HCT116 (cell line): ENCODE measurements at regions not wholly inside any gene's neighbourhood (a gene's known extent, or its start where the extent isn't known, plus 50 kb on each side); places are given as distances from the start of the nearest gene placed in this dataset.

Experiments
- CTCF ChIP-seq, 3 experiments: fragments of 200-600 bp in 1 of 3; sonication (generic) in 1 of 3; IDR thresholded peaks in 2 of 3; conservative IDR thresholded peaks in 1 of 3; 2 replicates each; pipeline ENCODE4 v1.5.1; 2012 to 2017; ENCODE audit warnings: low read depth in 2 of 3, low read length in 2 of 3, antibody characterized with exemption in 1 of 3, borderline replicate concordance in 1 of 3, control low read depth in 1 of 3, mild to moderate bottlenecking in 1 of 3, mixed read lengths in 1 of 3, mixed run types in 1 of 3, moderate library complexity in 1 of 3; ENCODE audit not compliant: insufficient read depth in 1 of 3
- EZH2 ChIP-seq: fragments of 200-600 bp; sonication (generic); IDR thresholded peaks from 2 replicates; pipeline ENCODE4 v1.6.1; 2017; ENCODE audit warnings: antibody characterized with exemption, mixed run types
- POLR2A ChIP-seq: IDR thresholded peaks from 2 replicates; pipeline ENCODE4 v1.7.0; 2011; ENCODE audit warnings: borderline replicate concordance; ENCODE audit not compliant: insufficient read depth, insufficient read length; ENCODE audit errors: extremely low read depth
- TCF7L2 ChIP-seq: IDR thresholded peaks from 2 replicates; pipeline ENCODE4 v1.7.0; 2011; ENCODE audit warnings: borderline replicate concordance, inconsistent platforms; ENCODE audit not compliant: insufficient read depth, insufficient read length; ENCODE audit errors: extremely low read depth

GRCh38 chr10:55203874-55204273 lies 402.8 kb upstream of the PCDH15 start:
- TF ChIP-seq TCF7L2 (no peak), EZH2 (no peak), CTCF (IDR thresholded peaks at IDR 0.05 in 2 of 3, conservative IDR thresholded peaks at IDR 0.05 in 1 of 3; ENCODE audit: borderline replicate concordance in 1 of 3, insufficient read depth in 1 of 3, low read depth in 2 of 3, low read length in 2 of 3) (no peak), POLR2A (no peak)
